ENCODE measurements at regions not wholly inside any gene's neighbourhood (a gene's known extent, or its start where the extent isn't known, plus 50 kb on each side); places are given as distances from the start of the nearest gene placed in this dataset.

GRCh38 chr7:85376589-85376988 is 189.7 kb upstream of the SEMA3D start:
- Histone ChIP-seq H3K4me3 (no peak overlapping the region), H3K27me3 (no peaks in the 10 kb centered on the region), H3K9me3 (no peaks in the 10 kb centered on the region), H3K27ac (no peak overlapping the region), H3K36me3 (no peaks in the 10 kb centered on the region), H3K4me1 (no peaks in the 10 kb centered on the region)
- intact Hi-C loops (cut with DNase I; ENCODE audit: low total_unique reads), result no loop called here
- no peak for DNase-seq (ENCODE audit: low spot score in 2 of 2)
- TF ChIP-seq POLR2A (IDR thresholded peaks at IDR 0.05) (no peak), CTCF (IDR thresholded peaks at IDR 0.05) (no peak), POLR2AphosphoS5 (IDR thresholded peaks at IDR 0.05) (no peak)

GRCh38 chr7:85356916-85357315 is 170.1 kb upstream of the SEMA3D start:
- Histone ChIP-seq H3K27me3 (no peaks in the 10 kb centered on the region), H3K4me3 (no peak overlapping the region), H3K36me3 (no peaks in the 10 kb centered on the region), H3K27ac (no peak overlapping the region), H3K9me3 (no peaks in the 10 kb centered on the region), H3K4me1 (no peaks in the 10 kb centered on the region)
- DNase-seq (ENCODE audit: low spot score in 2 of 2), result no peak
- TF ChIP-seq CTCF (IDR thresholded peaks at IDR 0.05) (no peak), POLR2AphosphoS5 (IDR thresholded peaks at IDR 0.05) (no peak), POLR2A (IDR thresholded peaks at IDR 0.05) (no peak)
- intact Hi-C loops (cut with DNase I; ENCODE audit: low total_unique reads), result no loop called here

- no peaks in the 10 kb centered on the region for H3K9me3 ChIP-seq
- no peak overlapping the region for H3K4me3 ChIP-seq
- DNase-seq (ENCODE audit: low spot score in 2 of 2), result no peak
- no peaks in the 10 kb centered on the region for H3K4me1 ChIP-seq
- H3K27me3 ChIP-seq, result no peaks in the 10 kb centered on the region
- H3K36me3 ChIP-seq, result no peaks in the 10 kb centered on the region
- H3K27ac ChIP-seq, result no peak overlapping the region
- TF ChIP-seq CTCF (IDR thresholded peaks at IDR 0.05), result no peak
- intact Hi-C loops (cut with DNase I; ENCODE audit: low total_unique reads), result no loop called here
Observed at GRCh38 chr7:85343484-85343883, 156.6 kb upstream of the SEMA3D start.

- H3K36me3 ChIP-seq, result no peaks in the 10 kb centered on the region
- no peaks in the 10 kb centered on the region for H3K9me3 ChIP-seq
- DNase-seq (ENCODE audit: low spot score in 2 of 2), result no peak
- TF ChIP-seq POLR2A (IDR thresholded peaks at IDR 0.05) (no peak), CTCF (IDR thresholded peaks at IDR 0.05) (no peak), POLR2AphosphoS5 (IDR thresholded peaks at IDR 0.05) (no peak)
- H3K27ac ChIP-seq, result no peak overlapping the region
- intact Hi-C loops (cut with DNase I; ENCODE audit: low total_unique reads), result no loop called here
- H3K4me1 ChIP-seq, result no peaks in the 10 kb centered on the region
- H3K27me3 ChIP-seq, result no peaks in the 10 kb centered on the region
- no peak overlapping the region for H3K4me3 ChIP-seq
Observed at GRCh38 chr7:85342781-85343180, 155.9 kb upstream of the SEMA3D start.

- TF ChIP-seq POLR2A (IDR thresholded peaks at IDR 0.05) (no peak), POLR2AphosphoS5 (IDR thresholded peaks at IDR 0.05) (no peak), CTCF (IDR thresholded peaks at IDR 0.05) (no peak)
- no peak overlapping the region for H3K27ac ChIP-seq
- intact Hi-C loops (cut with DNase I; ENCODE audit: low total_unique reads), result no loop called here
- no peaks in the 10 kb centered on the region for H3K27me3 ChIP-seq
- no peaks in the 10 kb centered on the region for H3K9me3 ChIP-seq
- no peak for DNase-seq (ENCODE audit: low spot score in 2 of 2)
- H3K4me3 ChIP-seq, result no peak overlapping the region
- H3K36me3 ChIP-seq, result no peaks in the 10 kb centered on the region
- H3K4me1 ChIP-seq, result no peaks in the 10 kb centered on the region
Observed at GRCh38 chr7:85341973-85342372, 155.1 kb upstream of the SEMA3D start.

All from breast epithelium (tissue), 4 donors.